Muscle of leg (tissue), 3 donors: ENCODE measurements at regions not wholly inside any gene's neighbourhood (a gene's known extent, or its start where the extent isn't known, plus 50 kb on each side); places are given as distances from the start of the nearest gene placed in this dataset.
A peak's percentile ranks its signal among the peaks of the same experiment; 100 is the strongest.

ENCODE experiments used
- DNase-seq: peaks from one replicate; pipeline ENCODE4 v3.0.0; 2013
- H3K27ac ChIP-seq: one replicate; pipeline ENCODE4 v1.5.1; 2013; ENCODE audit warnings: mild to moderate bottlenecking, low read length, control low read depth
- H3K27me3 ChIP-seq: one replicate; pipeline ENCODE4 v1.6.1; 2013; ENCODE audit warnings: low read length; ENCODE audit not compliant: control insufficient read depth, insufficient read depth
- H3K36me3 ChIP-seq: one replicate; pipeline ENCODE4 v1.6.1; 2013; ENCODE audit warnings: low read length; ENCODE audit not compliant: control insufficient read depth, insufficient read depth
- H3K4me1 ChIP-seq: one replicate; pipeline ENCODE4 v1.6.1; 2013; ENCODE audit warnings: low read length; ENCODE audit not compliant: control insufficient read depth, insufficient read depth
- H3K4me3 ChIP-seq: one replicate; pipeline ENCODE4 v1.5.1; 2013; ENCODE audit warnings: low read length, control low read depth
- H3K9me3 ChIP-seq: replicated peaks from 2 replicates; pipeline ENCODE4 v1.6.1; 2013; ENCODE audit warnings: low read depth, low read length; ENCODE audit not compliant: control insufficient read depth
- WGBS: methylation state at CpG from one replicate; pipeline ENCODE4 v1.1.5; 2013; ENCODE audit warnings: missing lambda C conversion rate; ENCODE audit not compliant: insufficient coverage; 5-methylcytosine and 5-hydroxymethylcytosine counted together

- H3K27ac ChIP-seq: no peak overlapping the region
- no peak overlapping the region for H3K4me3 ChIP-seq
- peak; percentile 27 for DNase-seq
Measured at GRCh38 chr4:19254486-19254885, 997.2 kb upstream of the SLIT2 start.

GRCh38 chr4:19248023-19248422 is 1003.7 kb upstream of the SLIT2 start:
- H3K9me3 ChIP-seq: no peaks in the 10 kb centered on the region
- H3K4me3 ChIP-seq: no peak overlapping the region
- no peaks in the 10 kb centered on the region for H3K27me3 ChIP-seq
- WGBS: no CpG with 5 or more reads among the region's 4 CpGs
- no peak overlapping the region for H3K27ac ChIP-seq
- DNase-seq: no peak
- H3K4me1 ChIP-seq: no peaks in the 10 kb centered on the region
- H3K36me3 ChIP-seq: no peaks in the 10 kb centered on the region

More at GRCh38 chr4:19254486-19254885, 997.2 kb upstream of the SLIT2 start:
- no peaks in the 10 kb centered on the region for H3K36me3 ChIP-seq
- H3K9me3 ChIP-seq: peaks cover 5% of the 10 kb centered on the region
- no peaks in the 10 kb centered on the region for H3K4me1 ChIP-seq
- no peaks in the 10 kb centered on the region for H3K27me3 ChIP-seq

GRCh38 chr4:19241895-19242294 is 1009.8 kb upstream of the SLIT2 start:
- DNase-seq: no peak
- Histone ChIP-seq H3K36me3 (no peaks in the 10 kb centered on the region), H3K27me3 (no peaks in the 10 kb centered on the region), H3K27ac (no peak overlapping the region), H3K9me3 (no peaks in the 10 kb centered on the region), H3K4me1 (no peaks in the 10 kb centered on the region), H3K4me3 (no peak overlapping the region)
- WGBS: 67% methylated on average over 2 of the region's 4 CpGs

GRCh38 chr4:19239565-19239964 is 1012.1 kb upstream of the SLIT2 start:
- 33% methylated on average over 1 of the region's 2 CpGs for WGBS
- H3K27me3 ChIP-seq: no peaks in the 10 kb centered on the region
- H3K4me3 ChIP-seq: no peak overlapping the region
- no peak overlapping the region for H3K27ac ChIP-seq
- H3K9me3 ChIP-seq: no peaks in the 10 kb centered on the region
- DNase-seq: no peak
- no peaks in the 10 kb centered on the region for H3K4me1 ChIP-seq
- no peaks in the 10 kb centered on the region for H3K36me3 ChIP-seq

GRCh38 chr4:19236473-19236872 is 1015.2 kb upstream of the SLIT2 start:
- Histone ChIP-seq H3K27ac (no peak overlapping the region), H3K4me3 (no peak overlapping the region), H3K4me1 (no peaks in the 10 kb centered on the region), H3K27me3 (no peaks in the 10 kb centered on the region), H3K36me3 (no peaks in the 10 kb centered on the region), H3K9me3 (no peaks in the 10 kb centered on the region)
- no peak for DNase-seq
- 91% methylated on average over 2 of the region's 2 CpGs for WGBS

GRCh38 chr4:19230906-19231545 is 1020.7 kb upstream of the SLIT2 start:
- no CpG with 5 or more reads among the region's 3 CpGs for WGBS

GRCh38 chr4:19227701-19228100 is 1024.0 kb upstream of the SLIT2 start:
- Histone ChIP-seq H3K9me3 (no peaks in the 10 kb centered on the region), H3K27ac (no peak overlapping the region), H3K4me1 (no peaks in the 10 kb centered on the region), H3K36me3 (no peaks in the 10 kb centered on the region), H3K27me3 (no peaks in the 10 kb centered on the region), H3K4me3 (no peak overlapping the region)
- no CpG with 5 or more reads among the region's 4 CpGs for WGBS
- DNase-seq: no peak

More at GRCh38 chr4:19230906-19231545, 1020.7 kb upstream of the SLIT2 start:
- H3K27ac ChIP-seq: no peak overlapping the region
- H3K4me1 ChIP-seq: no peaks in the 10 kb centered on the region
- DNase-seq: peak; percentile 69
- H3K9me3 ChIP-seq: no peaks in the 10 kb centered on the region
- no peaks in the 10 kb centered on the region for H3K27me3 ChIP-seq
- H3K4me3 ChIP-seq: no peak overlapping the region
- H3K36me3 ChIP-seq: no peaks in the 10 kb centered on the region

- DNase-seq: peak; percentile 46
- Histone ChIP-seq H3K27ac (no peak overlapping the region), H3K9me3 (no peaks in the 10 kb centered on the region), H3K4me3 (no peak overlapping the region), H3K27me3 (no peaks in the 10 kb centered on the region), H3K36me3 (no peaks in the 10 kb centered on the region), H3K4me1 (no peaks in the 10 kb centered on the region)
- no CpG with 5 or more reads among the region's 2 CpGs for WGBS
Measured at GRCh38 chr4:19224820-19225219, 1026.9 kb upstream of the SLIT2 start.

- Histone ChIP-seq H3K36me3 (no peaks in the 10 kb centered on the region), H3K27ac (no peak overlapping the region), H3K9me3 (no peaks in the 10 kb centered on the region), H3K4me1 (no peaks in the 10 kb centered on the region), H3K4me3 (no peak overlapping the region), H3K27me3 (no peaks in the 10 kb centered on the region)
- no peak for DNase-seq
- WGBS: no CpG with 5 or more reads among the region's 3 CpGs
Measured at GRCh38 chr4:19216476-19216875, 1035.2 kb upstream of the SLIT2 start.

GRCh38 chr4:19214591-19215186 is 1037.0 kb upstream of the SLIT2 start:
- H3K36me3 ChIP-seq: no peaks in the 10 kb centered on the region
- no peak overlapping the region for H3K27ac ChIP-seq
- no peaks in the 10 kb centered on the region for H3K27me3 ChIP-seq
- H3K9me3 ChIP-seq: no peaks in the 10 kb centered on the region
- DNase-seq: no peak
- 65% methylated on average over 2 of the region's 4 CpGs for WGBS
- no peak overlapping the region for H3K4me3 ChIP-seq
- H3K4me1 ChIP-seq: no peaks in the 10 kb centered on the region

- Histone ChIP-seq H3K27me3 (no peaks in the 10 kb centered on the region), H3K27ac (no peak overlapping the region), H3K36me3 (no peaks in the 10 kb centered on the region), H3K4me1 (no peaks in the 10 kb centered on the region), H3K9me3 (no peaks in the 10 kb centered on the region), H3K4me3 (no peak overlapping the region)
- WGBS: 33% methylated on average over 1 of the region's 3 CpGs
- no peak for DNase-seq
Measured at GRCh38 chr4:19213388-19213787, 1038.3 kb upstream of the SLIT2 start.
